GM19023 (cell line): ENCODE measurements at regions not wholly inside any gene's neighbourhood (a gene's known extent, or its start where the extent isn't known, plus 50 kb on each side); places are given as distances from the start of the nearest gene placed in this dataset.

Experiments
- ATAC-seq: cut with Tn5 transposase; IDR thresholded peaks from one replicate; pipeline ENCODE4 v1.9.1; 2021; ENCODE audit warnings: mild to moderate bottlenecking, moderate library complexity; ENCODE audit not compliant: unreplicated experiment

GRCh38 chr2:139850254-139850890, 1070.2 kb upstream of the NXPH2 start:
- no peak for ATAC-seq

- no peak for ATAC-seq
These were observed 1056.6 kb upstream of the NXPH2 start for GRCh38 chr2:139836769-139837168.

DNA sequence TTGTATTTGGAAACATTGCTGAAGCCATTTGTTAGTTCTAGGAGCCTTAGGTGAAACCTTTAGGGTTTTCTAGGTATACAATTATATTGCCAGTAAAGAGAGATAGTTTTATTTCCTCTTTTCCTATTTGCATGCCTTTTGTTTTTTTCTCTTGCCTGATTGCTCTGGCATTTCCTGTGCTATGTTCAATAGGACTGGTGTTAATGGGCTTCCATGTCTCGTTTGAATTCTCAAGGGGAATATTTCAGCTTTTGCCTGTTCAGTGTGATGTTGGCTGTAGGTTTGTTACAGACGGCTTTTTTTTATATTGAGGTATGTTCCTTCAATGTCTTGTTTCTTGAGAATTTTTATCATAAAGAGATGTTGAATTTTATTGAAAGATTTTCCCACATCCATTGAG, 1054.9 kb upstream of the NXPH2 start:
- no peak for ATAC-seq

GRCh38 chr2:139828011-139828410, 1047.8 kb upstream of the NXPH2 start:
- ATAC-seq, result no peak

GRCh38 chr2:139825726-139826125, 1045.5 kb upstream of the NXPH2 start:
- ATAC-seq, result no peak

DNA sequence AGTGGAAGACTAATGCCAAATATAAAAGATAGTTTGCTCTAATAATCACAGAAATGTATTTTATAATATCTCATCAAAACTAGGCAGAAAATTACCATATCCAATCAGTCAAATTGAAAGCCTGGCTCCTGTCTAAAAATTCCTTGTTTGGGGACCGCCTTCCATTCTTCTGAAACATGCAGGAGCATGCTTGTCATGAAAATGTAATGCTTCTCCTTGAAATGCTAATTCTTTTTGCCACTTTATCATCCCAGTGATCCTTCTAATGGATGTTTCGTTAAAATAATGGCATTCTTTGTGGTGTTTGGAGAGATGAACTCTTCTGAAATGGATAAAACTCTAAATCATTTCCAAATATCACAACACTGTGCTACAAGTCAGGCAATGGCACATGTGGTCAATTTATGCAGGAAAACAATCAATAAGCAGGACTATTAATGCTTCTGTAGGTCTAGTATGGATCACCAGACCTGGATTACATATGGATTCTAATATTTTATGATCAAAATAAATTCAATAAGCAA, 1039.1 kb upstream of the NXPH2 start:
- ATAC-seq, result no peak

GRCh38 chr2:139814458-139814857, 1034.3 kb upstream of the NXPH2 start:
- no peak for ATAC-seq

- no peak for ATAC-seq
These were observed 1033.2 kb upstream of the NXPH2 start for GRCh38 chr2:139813340-139813739.

- no peak for ATAC-seq
These were observed 1025.3 kb upstream of the NXPH2 start for GRCh38 chr2:139805441-139805840.

DNA sequence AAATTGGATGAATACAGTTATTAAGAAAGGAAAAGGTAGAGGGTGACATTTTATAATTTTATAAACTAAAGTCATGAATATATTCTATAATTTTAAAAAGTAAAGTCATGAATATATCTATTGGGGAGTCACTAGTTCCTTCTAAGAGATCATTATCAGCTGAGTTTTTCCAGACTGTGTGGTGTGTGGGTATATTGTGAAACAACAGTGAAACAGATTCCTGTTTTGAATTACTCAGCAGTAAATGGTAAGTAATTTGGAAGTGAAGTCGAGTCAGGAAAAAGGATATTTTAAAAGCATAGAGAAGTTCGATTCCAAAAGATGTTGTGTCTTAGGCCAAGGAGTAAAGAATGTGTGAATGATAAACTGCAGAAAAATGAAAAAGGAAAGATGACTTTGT, 1018.2 kb upstream of the NXPH2 start:
- ATAC-seq, result no peak

DNA sequence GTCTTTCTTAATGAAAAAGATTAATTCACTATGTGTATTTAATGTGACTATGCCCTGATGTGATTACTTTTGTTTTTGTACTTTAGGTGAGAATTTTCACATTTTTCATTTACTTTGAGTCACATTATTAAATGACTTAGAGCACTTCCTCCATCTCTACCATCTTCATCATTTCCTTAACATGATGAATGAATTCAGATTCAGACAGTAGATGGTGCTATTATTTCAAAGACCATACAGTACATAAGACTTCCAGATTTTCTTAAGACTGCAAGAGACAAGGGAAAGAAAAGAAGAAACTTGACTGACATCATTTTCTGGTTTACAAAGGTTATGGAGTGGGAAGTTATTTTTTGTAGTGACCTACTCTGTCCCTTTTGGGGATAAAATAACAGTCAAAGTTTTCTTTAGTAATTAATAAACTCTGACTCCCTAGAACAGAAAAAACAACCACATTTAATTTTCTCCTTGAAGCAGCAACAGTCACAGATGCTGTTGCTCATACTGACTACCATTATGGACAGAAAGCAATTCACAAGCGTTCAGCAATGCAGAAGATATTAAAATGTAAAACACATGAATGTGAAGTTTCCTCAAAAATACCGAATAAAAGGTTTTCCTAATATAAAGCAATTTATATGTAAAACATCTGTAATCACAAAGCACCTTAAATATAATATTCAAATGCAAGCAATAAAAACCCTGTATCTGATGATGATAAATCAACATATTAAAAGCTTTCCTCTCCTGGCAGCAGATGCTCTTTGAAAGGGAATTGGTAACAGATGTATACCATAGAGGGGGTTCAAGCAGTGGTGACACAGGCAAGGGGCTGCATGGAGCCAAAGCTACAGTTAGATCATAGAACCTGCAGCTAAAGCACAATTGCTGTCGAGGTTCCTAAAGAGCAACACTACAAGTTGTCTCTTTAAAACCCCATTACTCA, 1010.9 kb upstream of the NXPH2 start:
- ATAC-seq, result no peak

GRCh38 chr2:139790136-139790535, 1009.9 kb upstream of the NXPH2 start:
- no peak for ATAC-seq

GRCh38 chr2:139778732-139779131, 998.5 kb upstream of the NXPH2 start:
- no peak for ATAC-seq

DNA sequence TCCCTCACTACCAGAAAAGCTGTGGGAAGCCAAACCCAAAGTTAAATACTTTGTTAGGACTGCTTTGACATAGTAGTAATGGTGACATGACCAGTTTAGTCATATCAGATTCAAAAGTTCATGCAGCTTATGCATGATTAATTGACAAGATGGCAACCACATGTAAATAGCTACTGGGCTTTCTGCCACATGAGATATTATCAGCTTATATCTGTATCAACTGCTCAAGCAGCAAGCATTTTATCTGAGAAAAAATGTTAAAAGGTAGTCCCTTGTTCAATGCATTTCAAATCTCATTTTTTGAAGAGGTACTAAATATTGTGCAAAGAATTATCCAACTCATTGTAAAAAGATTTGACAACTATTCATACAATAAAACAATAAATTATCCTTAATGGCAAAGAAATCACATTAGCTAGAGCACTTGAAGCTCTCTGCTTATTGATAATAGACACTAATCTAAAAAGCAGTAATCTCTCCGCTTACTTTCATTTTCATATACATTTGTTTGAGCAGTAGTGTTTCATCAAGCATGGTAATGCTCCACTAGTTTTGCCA, 993.6 kb upstream of the NXPH2 start:
- ATAC-seq, result no peak

GRCh38 chr2:139769633-139770032, 989.4 kb upstream of the NXPH2 start:
- no peak for ATAC-seq

- ATAC-seq, result no peak
These were observed 983.5 kb upstream of the NXPH2 start for GRCh38 chr2:139763705-139764104.

GRCh38 chr2:139759000-139759505, 978.9 kb upstream of the NXPH2 start:
- ATAC-seq, result no peak

GRCh38 chr2:139746901-139747300, 966.7 kb upstream of the NXPH2 start:
- no peak for ATAC-seq

- no peak for ATAC-seq
These were observed 964.1 kb upstream of the NXPH2 start for GRCh38 chr2:139744273-139744672.

DNA sequence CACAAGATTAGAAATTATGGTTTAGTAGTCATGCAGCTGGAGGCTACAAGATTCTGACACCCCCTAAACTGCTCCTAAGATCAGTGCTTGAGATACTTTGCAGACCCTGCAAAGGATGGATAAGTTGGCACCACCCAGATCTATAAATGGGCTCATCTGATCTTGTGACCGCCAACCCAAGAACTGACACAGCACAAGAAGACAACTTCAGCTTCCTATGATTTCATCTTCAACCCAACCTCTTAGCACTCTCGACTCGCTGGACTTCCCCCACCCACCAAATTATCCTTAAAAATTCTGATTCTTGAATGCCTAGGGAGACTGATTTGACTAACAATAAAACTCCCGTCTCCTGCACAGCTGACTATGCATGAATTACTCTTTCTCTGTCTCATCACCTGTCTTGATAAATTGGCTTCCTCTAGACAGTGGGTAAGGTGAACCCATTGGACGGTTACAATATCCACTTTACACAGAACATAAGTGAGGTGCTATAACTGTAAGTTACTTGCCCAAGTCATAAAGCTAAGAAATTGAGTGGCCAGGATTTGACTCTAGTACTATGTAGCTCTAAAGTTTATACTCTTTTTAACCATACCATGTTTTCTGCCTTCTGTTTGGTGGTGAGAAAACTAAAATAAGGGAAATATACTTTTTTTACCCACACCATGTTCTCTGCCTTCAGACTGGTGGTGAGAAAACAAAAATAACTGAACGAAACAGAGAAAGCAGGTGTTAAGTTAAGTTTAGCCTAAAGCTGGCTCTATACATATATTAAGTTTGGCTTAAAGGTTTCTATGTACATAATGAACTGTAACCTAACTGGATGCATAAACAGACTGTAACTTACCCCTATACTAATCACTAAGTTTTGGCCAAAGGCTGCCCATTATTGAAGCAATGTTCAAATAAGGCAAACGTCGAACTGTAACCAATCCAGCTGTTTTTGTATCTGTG, 962.3 kb upstream of the NXPH2 start:
- ATAC-seq, result no peak
